NCI-H1092 (cell line): ENCODE measurements at regions not wholly inside any gene's neighbourhood (a gene's known extent, or its start where the extent isn't known, plus 50 kb on each side); places are given as distances from the start of the nearest gene placed in this dataset.

Experiments used
- DNase-seq: peaks from one replicate; lab custom pipeline; 2025; lab: John Stamatoyannopoulos, UW

GRCh38 chr14:40903709-40904108 lies 703.0 kb upstream of the LRFN5 start:
- no peak for DNase-seq

- DNase-seq, result no peak
These were observed 707.2 kb upstream of the LRFN5 start for GRCh38 chr14:40899435-40899834.

- no peak for DNase-seq
These were observed 711.8 kb upstream of the LRFN5 start for GRCh38 chr14:40894846-40895245.

- DNase-seq, result no peak
These were observed 717.5 kb upstream of the LRFN5 start for GRCh38 chr14:40889126-40889525.

- no peak for DNase-seq
These were observed 718.8 kb upstream of the LRFN5 start for GRCh38 chr14:40887912-40888311.

GRCh38 chr14:40870252-40870651 lies 736.4 kb upstream of the LRFN5 start:
- no peak for DNase-seq

GRCh38 chr14:40859055-40859454 lies 747.6 kb upstream of the LRFN5 start:
- DNase-seq, result no peak

GRCh38 chr14:40855343-40855742 lies 751.3 kb upstream of the LRFN5 start:
- no peak for DNase-seq

- no peak for DNase-seq
These were observed 756.5 kb upstream of the LRFN5 start for GRCh38 chr14:40850191-40850590.

GRCh38 chr14:40847480-40847879 lies 759.2 kb upstream of the LRFN5 start:
- no peak for DNase-seq

- no peak for DNase-seq
These were observed 763.9 kb upstream of the LRFN5 start for GRCh38 chr14:40842816-40843215.

- no peak for DNase-seq
These were observed 764.8 kb upstream of the LRFN5 start for GRCh38 chr14:40841886-40842285.

- DNase-seq, result no peak
These were observed 768.1 kb upstream of the LRFN5 start for GRCh38 chr14:40838601-40839000.

GRCh38 chr14:40806471-40806870 lies 800.2 kb upstream of the LRFN5 start:
- DNase-seq, result no peak

- DNase-seq, result no peak
These were observed 810.5 kb upstream of the LRFN5 start for GRCh38 chr14:40796168-40796567.

- DNase-seq, result no peak
These were observed 821.8 kb upstream of the LRFN5 start for GRCh38 chr14:40784860-40785259.

GRCh38 chr14:40762685-40763084 lies 844.0 kb upstream of the LRFN5 start:
- no peak for DNase-seq

GRCh38 chr14:40762177-40762576 lies 844.5 kb upstream of the LRFN5 start:
- DNase-seq, result no peak

- DNase-seq, result no peak
These were observed 846.0 kb upstream of the LRFN5 start for GRCh38 chr14:40760704-40761103.

GRCh38 chr14:40758076-40758475 lies 848.6 kb upstream of the LRFN5 start:
- no peak for DNase-seq

GRCh38 chr14:40757376-40757950 lies 849.2 kb upstream of the LRFN5 start:
- DNase-seq, result no peak

- DNase-seq, result no peak
These were observed 873.5 kb upstream of the LRFN5 start for GRCh38 chr14:40733206-40733605.

GRCh38 chr14:40727107-40727506 lies 879.6 kb upstream of the LRFN5 start:
- DNase-seq, result no peak

- no peak for DNase-seq
These were observed 893.3 kb upstream of the LRFN5 start for GRCh38 chr14:40713387-40713786.

- DNase-seq, result no peak
These were observed 909.4 kb upstream of the LRFN5 start for GRCh38 chr14:40697231-40697630.
